ENCODE measurements at regions not wholly inside any gene's neighbourhood (a gene's known extent, or its start where the extent isn't known, plus 50 kb on each side); places are given as distances from the start of the nearest gene placed in this dataset.
"Not testable (repeated sequence)": the region's sequence is repeated elsewhere in the genome, so short reads cannot be mapped to it uniquely, and the experiment has no call there.

- BruUV-seq (replicated peaks) = no TSS peak
Measured at GRCh38 chr6:139960671-139961070, 586.2 kb upstream of the CITED2 start.

GRCh38 chr6:139955366-139956155, 581.1 kb upstream of the CITED2 start:
- H3F3A ChIP-seq (ENCODE audit: insufficient read depth, low read depth) = peaks cover 2% of the 10 kb centered on the region; the same call in 1 of the 2 replicates
- no peaks in the 10 kb centered on the region for H4K20me1 ChIP-seq (ENCODE audit: insufficient read depth)
- H2AFZ ChIP-seq = no peak overlapping the region
- no peak overlapping the region for H3K4me2 ChIP-seq
- BruUV-seq (replicated peaks) = no TSS peak
- no peak for TF ChIP-seq EZH2 (IDR thresholded peaks at IDR 0.05; ENCODE audit: low read depth)
- TF ChIP-seq, protein P1, sequence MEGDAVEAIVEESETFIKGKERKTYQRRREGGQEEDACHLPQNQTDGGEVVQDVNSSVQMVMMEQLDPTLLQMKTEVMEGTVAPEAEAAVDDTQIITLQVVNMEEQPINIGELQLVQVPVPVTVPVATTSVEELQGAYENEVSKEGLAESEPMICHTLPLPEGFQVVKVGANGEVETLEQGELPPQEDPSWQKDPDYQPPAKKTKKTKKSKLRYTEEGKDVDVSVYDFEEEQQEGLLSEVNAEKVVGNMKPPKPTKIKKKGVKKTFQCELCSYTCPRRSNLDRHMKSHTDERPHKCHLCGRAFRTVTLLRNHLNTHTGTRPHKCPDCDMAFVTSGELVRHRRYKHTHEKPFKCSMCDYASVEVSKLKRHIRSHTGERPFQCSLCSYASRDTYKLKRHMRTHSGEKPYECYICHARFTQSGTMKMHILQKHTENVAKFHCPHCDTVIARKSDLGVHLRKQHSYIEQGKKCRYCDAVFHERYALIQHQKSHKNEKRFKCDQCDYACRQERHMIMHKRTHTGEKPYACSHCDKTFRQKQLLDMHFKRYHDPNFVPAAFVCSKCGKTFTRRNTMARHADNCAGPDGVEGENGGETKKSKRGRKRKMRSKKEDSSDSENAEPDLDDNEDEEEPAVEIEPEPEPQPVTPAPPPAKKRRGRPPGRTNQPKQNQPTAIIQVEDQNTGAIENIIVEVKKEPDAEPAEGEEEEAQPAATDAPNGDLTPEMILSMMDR (conservative IDR thresholded peaks at IDR 0.05) = no peak
- no peaks in the 10 kb centered on the region for H3K79me2 ChIP-seq (ENCODE audit: low read depth)
- no peaks in the 10 kb centered on the region for H3K9me3 ChIP-seq (ENCODE audit: insufficient read depth, low read depth)
- H3K4me1 ChIP-seq (replicated peaks; ENCODE audit: insufficient read depth) = peaks cover 5% of the 10 kb centered on the region
- no peaks in the 10 kb centered on the region for H3K27me3 ChIP-seq (ENCODE audit: insufficient read depth, low read depth)
- DNase-seq = no peak
- CTCF ChIA-PET = no interaction called here
- no peak overlapping the region for H3K4me3 ChIP-seq
- intact Hi-C loops (cut with micrococcal nuclease; ENCODE audit: unreplicated experiment) = no loop called here
- POLR2A ChIA-PET (ENCODE audit: unreplicated experiment) = no interaction called here
- no peak overlapping the region for H3K27ac ChIP-seq
- H3K36me3 ChIP-seq (ENCODE audit: low read depth) = no peaks in the 10 kb centered on the region
- H3K9me2 ChIP-seq (ENCODE audit: insufficient read depth) = peaks cover 6% of the 10 kb centered on the region; the same call in 1 of the 2 replicates

More at GRCh38 chr6:139960671-139961070, 586.2 kb upstream of the CITED2 start:
- H3K79me2 ChIP-seq (ENCODE audit: low read depth) = no peaks in the 10 kb centered on the region
- POLR2A ChIA-PET (ENCODE audit: unreplicated experiment) = no interaction called here
- H3K36me3 ChIP-seq (ENCODE audit: low read depth) = no peaks in the 10 kb centered on the region
- CTCF ChIA-PET = no interaction called here
- H3K4me3 ChIP-seq = no peak overlapping the region
- H4K20me1 ChIP-seq (ENCODE audit: insufficient read depth) = no peaks in the 10 kb centered on the region
- intact Hi-C loops (cut with micrococcal nuclease; ENCODE audit: unreplicated experiment) = loop anchor here (10.0 kb wide), 1 partner anchor 76 kb away; no protein-coding TSS in a partner anchor
- TF ChIP-seq, protein P1 (conservative IDR thresholded peaks at IDR 0.05) = no peak
- no peak for TF ChIP-seq EZH2 (IDR thresholded peaks at IDR 0.05; ENCODE audit: low read depth)
- peak overlapping the region; percentile 15; the same call in 1 of the 2 replicates for H2AFZ ChIP-seq
- H3K9me2 ChIP-seq (ENCODE audit: insufficient read depth) = peaks cover 6% of the 10 kb centered on the region; the same call in 1 of the 2 replicates
- no peak overlapping the region for H3K27ac ChIP-seq
- no peaks in the 10 kb centered on the region for H3K9me3 ChIP-seq (ENCODE audit: insufficient read depth, low read depth)
- H3K4me2 ChIP-seq = 0 out of 2 replicates have a peak overlapping the region, but pooled peaks have one; percentile 13
- H3K4me1 ChIP-seq (replicated peaks; ENCODE audit: insufficient read depth) = peaks cover 16% of the 10 kb centered on the region
- no peaks in the 10 kb centered on the region for H3K27me3 ChIP-seq (ENCODE audit: insufficient read depth, low read depth)
- peak in 1 of 2 experiments; percentile 58 for DNase-seq
- H3F3A ChIP-seq (ENCODE audit: insufficient read depth, low read depth) = peaks cover 5% of the 10 kb centered on the region; the same call in 1 of the 2 replicates

- Histone ChIP-seq H3K4me1 (replicated peaks; ENCODE audit: insufficient read depth) (no peaks in the 10 kb centered on the region), H3K27me3 (ENCODE audit: insufficient read depth, low read depth) (no peaks in the 10 kb centered on the region), H3K9me2 (ENCODE audit: insufficient read depth) (peaks cover 6% of the 10 kb centered on the region; the same call in 1 of the 2 replicates), H3K27ac (no peak overlapping the region), H3K36me3 (ENCODE audit: low read depth) (no peaks in the 10 kb centered on the region), H3K4me3 (no peak overlapping the region), H3K79me2 (ENCODE audit: low read depth) (no peaks in the 10 kb centered on the region), H4K20me1 (ENCODE audit: insufficient read depth) (no peaks in the 10 kb centered on the region), H2AFZ (no peak overlapping the region), H3K9me3 (ENCODE audit: insufficient read depth, low read depth) (no peaks in the 10 kb centered on the region), H3K4me2 (no peak overlapping the region), H3F3A (ENCODE audit: insufficient read depth, low read depth) (no peaks in the 10 kb centered on the region)
- ChIA-PET CTCF (no interaction called here), POLR2A (ENCODE audit: unreplicated experiment) (no interaction called here)
- no TSS peak for BruUV-seq (replicated peaks)
- no peak for TF ChIP-seq EZH2 (IDR thresholded peaks at IDR 0.05; ENCODE audit: low read depth)
- TF ChIP-seq, protein P1 (conservative IDR thresholded peaks at IDR 0.05) = no peak
- DNase-seq = no peak
- intact Hi-C loops (cut with micrococcal nuclease; ENCODE audit: unreplicated experiment) = no loop called here
Measured at GRCh38 chr6:139954463-139955071, 580.1 kb upstream of the CITED2 start.

DNA sequence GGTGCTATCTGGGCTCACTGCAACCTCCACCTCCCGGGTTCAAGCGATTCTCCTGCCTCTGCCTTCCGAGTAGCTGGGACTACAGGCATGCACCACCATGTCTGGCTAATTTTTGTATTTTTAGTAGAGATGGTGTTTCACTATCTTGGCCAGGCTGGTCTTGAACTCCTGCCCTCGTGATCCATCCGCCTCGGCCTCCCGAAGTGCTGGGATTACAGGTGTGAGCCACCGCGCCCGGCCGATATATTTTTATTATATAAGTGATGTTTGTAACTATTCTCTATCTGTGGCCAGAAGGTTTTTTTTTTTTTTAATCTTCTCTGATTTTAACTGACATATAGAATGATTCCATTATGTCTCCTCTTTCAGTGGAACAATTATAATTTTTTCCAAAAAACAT, 579.3 kb upstream of the CITED2 start:
- H3K36me3 ChIP-seq (ENCODE audit: low read depth); H3K4me3 ChIP-seq; H3K27me3 ChIP-seq (ENCODE audit: insufficient read depth, low read depth); H2AFZ ChIP-seq; BruUV-seq (replicated peaks); H3K27ac ChIP-seq; H3K9me3 ChIP-seq (ENCODE audit: insufficient read depth, low read depth); H3K9me2 ChIP-seq (ENCODE audit: insufficient read depth); H3F3A ChIP-seq (ENCODE audit: insufficient read depth, low read depth); intact Hi-C loops (cut with micrococcal nuclease; ENCODE audit: unreplicated experiment); H3K79me2 ChIP-seq (ENCODE audit: low read depth); CTCF ChIA-PET; H3K4me2 ChIP-seq; DNase-seq; H3K4me1 ChIP-seq (replicated peaks; ENCODE audit: insufficient read depth); POLR2A ChIA-PET (ENCODE audit: unreplicated experiment); H4K20me1 ChIP-seq (ENCODE audit: insufficient read depth): not testable (repeated sequence)

Data from PC-9 (cell line).